ENCODE measurements at regions not wholly inside any gene's neighbourhood (a gene's known extent, or its start where the extent isn't known, plus 50 kb on each side); places are given as distances from the start of the nearest gene placed in this dataset.

- no peak for TF ChIP-seq ZNF274 (IDR thresholded peaks at IDR 0.05; ENCODE audit: low read depth, low read length)
- TF ChIP-seq SUZ12 (IDR thresholded peaks at IDR 0.05; ENCODE audit: extremely low read depth, insufficient read depth, insufficient read length), result no peak
These were observed 197.6 kb downstream of the SLITRK5 start for GRCh38 chr13:87868731-87869130.
